IMR-90 (cell line): ENCODE measurements at regions not wholly inside any gene's neighbourhood (a gene's known extent, or its start where the extent isn't known, plus 50 kb on each side); places are given as distances from the start of the nearest gene placed in this dataset.

Experiments used
- ATAC-seq: fragments of 200-7000 bp; cut with Tn5 transposase; 2 replicates; pipeline ENCODE4 v1.9.1; 2020; ENCODE audit warnings: low read depth, mild to moderate bottlenecking, moderate library complexity
- BruUV-seq: library from RNA; stranded (reverse); fragments of 400-500 nt; replicated peaks from 2 replicates; lab custom pipeline; 2021; lab: Mats Ljungman, UMichigan
- CTCF ChIA-PET: fragments of 300-600 bp; formaldehyde crosslinking; extraction: SDS; loops from one replicate; lab custom pipeline; 2021; ENCODE audit warnings: antibody characterized with exemption; lab: Yijun Ruan, JAX
- POLR2A ChIA-PET: fragments of 300-600 bp; sonication (Branson Sonifier 250); formaldehyde crosslinking; loops from one replicate; lab custom pipeline; 2022; ENCODE audit warnings: antibody characterized with exemption; ENCODE audit not compliant: unreplicated experiment; lab: Charles Lee
- DNase-seq: peaks from one replicate; pipeline ENCODE4 v3.0.0; 2013
- H2AFZ ChIP-seq: replicated peaks from 2 replicates; pipeline ENCODE3; 2013; ENCODE audit warnings: low read length, mild to moderate bottlenecking; ENCODE audit not compliant: poor library complexity
- H2AK5ac ChIP-seq: 2 replicates; pipeline ENCODE4 v1.6.1; 2013; ENCODE audit warnings: low read depth, low read length, inconsistent platforms
- H2AK9ac ChIP-seq: replicated peaks from 2 replicates; pipeline ENCODE3; 2013; ENCODE audit warnings: mild to moderate bottlenecking, low read depth, low read length, moderate library complexity; ENCODE audit not compliant: poor library complexity
- H2BK120ac ChIP-seq: 2 replicates; pipeline ENCODE4 v1.6.1; 2013; ENCODE audit warnings: low read depth, low read length, inconsistent platforms
- H2BK15ac ChIP-seq: 3 replicates; pipeline ENCODE4 v1.6.1; 2013; ENCODE audit warnings: low read depth, low read length, inconsistent platforms
- H2BK20ac ChIP-seq: 2 replicates; pipeline ENCODE4 v1.6.1; 2013; ENCODE audit warnings: low read depth, mild to moderate bottlenecking, inconsistent platforms, low read length, moderate library complexity
- H2BK5ac ChIP-seq: 2 replicates; pipeline ENCODE4 v1.6.1; 2013; ENCODE audit warnings: mild to moderate bottlenecking, low read depth, low read length, inconsistent platforms; ENCODE audit not compliant: poor library complexity, severe bottlenecking
- H3K14ac ChIP-seq: replicated peaks from 2 replicates; pipeline ENCODE4 v1.6.1; 2013; ENCODE audit warnings: low read depth, low read length, inconsistent platforms
- H3K18ac ChIP-seq: 2 replicates; pipeline ENCODE4 v1.6.1; 2013; ENCODE audit warnings: low read depth, low read length, control low read depth
- H3K23ac ChIP-seq: 2 replicates; pipeline ENCODE4 v1.6.1; 2013; ENCODE audit warnings: low read depth, low read length, inconsistent platforms
- H3K27ac ChIP-seq: 2 replicates; pipeline ENCODE4 v1.5.1; 2013; ENCODE audit warnings: mild to moderate bottlenecking, control low read depth, low read length; ENCODE audit not compliant: insufficient read depth
- H3K27me3 ChIP-seq: 2 replicates; pipeline ENCODE4 v1.6.1; 2013; ENCODE audit warnings: low read length; ENCODE audit not compliant: control insufficient read depth, insufficient read depth
- H3K36me3 ChIP-seq: 2 replicates; pipeline ENCODE4 v1.6.1; 2013; ENCODE audit warnings: low read length, mixed read lengths; ENCODE audit not compliant: control insufficient read depth, insufficient read depth
- H3K4ac ChIP-seq: 2 replicates; pipeline ENCODE4 v1.6.1; 2013; ENCODE audit warnings: low read depth, low read length, inconsistent platforms
- H3K4me1 ChIP-seq: 2 replicates; pipeline ENCODE4 v1.6.1; 2013; ENCODE audit warnings: low read length, mixed read lengths; ENCODE audit not compliant: control insufficient read depth, insufficient read depth
- H3K4me2 ChIP-seq: 2 replicates; pipeline ENCODE4 v1.6.1; 2013; ENCODE audit warnings: low read depth, mild to moderate bottlenecking, control low read depth, low read length, moderate library complexity
- H3K4me3 ChIP-seq: 2 replicates; pipeline ENCODE4 v1.5.1; 2013; ENCODE audit warnings: low read depth, mild to moderate bottlenecking, control low read depth, low read length, moderate library complexity; ENCODE audit not compliant: insufficient read depth
- H3K56ac ChIP-seq: 2 replicates; pipeline ENCODE4 v1.6.1; 2013; ENCODE audit warnings: low read length, inconsistent platforms; ENCODE audit not compliant: insufficient read depth; ENCODE audit errors: extremely low read depth
- H3K79me1 ChIP-seq, 2 experiments: 2 replicates each; pipeline ENCODE4 v1.6.1; 2013; ENCODE audit warnings: low read length in 2 of 2, inconsistent platforms in 1 of 2, low read depth in 1 of 2
- H3K9ac ChIP-seq: 2 replicates; pipeline ENCODE4 v1.6.1; 2013; ENCODE audit warnings: low read depth, low read length, control low read depth
- H3K9me1 ChIP-seq: 2 replicates; pipeline ENCODE4 v1.6.1; 2013; ENCODE audit warnings: low read length, inconsistent platforms; ENCODE audit not compliant: insufficient read depth
- H3K9me3 ChIP-seq: 2 replicates; pipeline ENCODE4 v1.6.1; 2013; ENCODE audit warnings: low read length; ENCODE audit not compliant: control insufficient read depth, insufficient read depth
- H4K20me1 ChIP-seq: 2 replicates; pipeline ENCODE4 v1.6.1; 2013; ENCODE audit warnings: low read length, inconsistent platforms; ENCODE audit not compliant: insufficient read depth
- H4K5ac ChIP-seq: 2 replicates; pipeline ENCODE4 v1.6.1; 2013; ENCODE audit warnings: mild to moderate bottlenecking, low read depth, low read length, control low read depth
- H4K8ac ChIP-seq, 2 experiments: 2 replicates each; pipeline ENCODE4 v1.6.1; 2013; ENCODE audit warnings: low read depth in 2 of 2, low read length in 2 of 2, control low read depth in 1 of 2, inconsistent platforms in 1 of 2
- H4K91ac ChIP-seq: 2 replicates; pipeline ENCODE4 v1.6.1; 2013; ENCODE audit warnings: low read depth, low read length, inconsistent platforms; ENCODE audit not compliant: insufficient read depth
- BHLHE40 ChIP-seq: fragments of 150-350 bp; IDR thresholded peaks from 2 replicates; pipeline ENCODE4 v1.6.1; 2016; ENCODE audit warnings: mild to moderate bottlenecking, low read depth, low read length
- CEBPB ChIP-seq: IDR thresholded peaks from 2 replicates; pipeline ENCODE4 v1.6.1; 2012; ENCODE audit warnings: low read depth, low read length, improper control_type of control experiment
- CHD1 ChIP-seq: IDR thresholded peaks from 2 replicates; pipeline ENCODE4 v1.6.1; 2012; ENCODE audit warnings: low read depth, low read length, improper control_type of control experiment
- CTCF ChIP-seq: conservative IDR thresholded peaks from 2 replicates; pipeline ENCODE4 v1.5.1; 2012; ENCODE audit warnings: mild to moderate bottlenecking, low read depth, low read length, improper control_type of control experiment
- ELK1 ChIP-seq: fragments of 150-350 bp; IDR thresholded peaks from 2 replicates; pipeline ENCODE4 v1.6.1; 2016; ENCODE audit warnings: low read depth, mild to moderate bottlenecking, low read length, moderate library complexity, borderline replicate concordance
- MAFK ChIP-seq: IDR thresholded peaks from 2 replicates; pipeline ENCODE4 v1.6.1; 2012; ENCODE audit warnings: low read depth, low read length, improper control_type of control experiment
- MAZ ChIP-seq: IDR thresholded peaks from 2 replicates; pipeline ENCODE4 v1.6.1; 2012; ENCODE audit warnings: low read depth, mild to moderate bottlenecking, low read length, improper control_type of control experiment, moderate library complexity, borderline replicate concordance
- MXI1 ChIP-seq: IDR thresholded peaks from 2 replicates; pipeline ENCODE4 v1.6.1; 2012; ENCODE audit warnings: low read depth, mild to moderate bottlenecking, low read length, moderate library complexity, borderline replicate concordance
- NFE2L2 ChIP-seq: fragments of 150-350 bp; IDR thresholded peaks from 2 replicates; pipeline ENCODE4 v1.6.1; 2016; ENCODE audit warnings: low read depth, mild to moderate bottlenecking, low read length
- POLR2A ChIP-seq: IDR thresholded peaks from 2 replicates; pipeline ENCODE4 v1.6.1; 2012; ENCODE audit warnings: mild to moderate bottlenecking, low read depth, low read length
- RAD21 ChIP-seq: IDR thresholded peaks from 2 replicates; pipeline ENCODE4 v1.6.1; 2012; ENCODE audit warnings: low read length, improper control_type of control experiment
- RCOR1 ChIP-seq: IDR thresholded peaks from 2 replicates; pipeline ENCODE4 v1.6.1; 2012; ENCODE audit warnings: mild to moderate bottlenecking, low read length, improper control_type of control experiment; ENCODE audit not compliant: insufficient replicate concordance
- RFX5 ChIP-seq: IDR thresholded peaks from 2 replicates; pipeline ENCODE4 v1.8.0; 2012; ENCODE audit warnings: low read depth, mild to moderate bottlenecking, low read length, moderate library complexity
- SMC3 ChIP-seq: fragments of 150-350 bp; IDR thresholded peaks from 2 replicates; pipeline ENCODE4 v1.6.1; 2016; ENCODE audit warnings: low read depth, mild to moderate bottlenecking, antibody characterized with exemption, low read length, moderate library complexity
- USF2 ChIP-seq: fragments of 150-350 bp; IDR thresholded peaks from 2 replicates; pipeline ENCODE4 v1.6.1; 2017; ENCODE audit warnings: mild to moderate bottlenecking, antibody characterized with exemption, low read length, low read depth
- WGBS, 2 experiments: methylation state at CpG; one replicate each; pipeline versions ENCODE4 v1.1.5 to v1.1.7; 2013; ENCODE audit warnings: missing lambda C conversion rate in 2 of 2; ENCODE audit not compliant: insufficient read length in 1 of 2; ENCODE audit errors: extremely low coverage in 2 of 2; 5-methylcytosine and 5-hydroxymethylcytosine counted together
- dilution Hi-C: fragments of 300-500 bp; cut with HindIII; formaldehyde crosslinking; loops from one replicate; pipeline ENCODE4 v1.14.3; 2018; ENCODE audit warnings: low sequenced_read_pairs; ENCODE audit not compliant: unreplicated experiment
- in situ Hi-C: fragments of 300-500 bp; cut with MboI; formaldehyde crosslinking; loops from 3 replicates; pipeline ENCODE4 v1.14.3; 2019; ENCODE audit warnings: low sequenced_read_pairs, inconsistent platforms, mixed read lengths
- intact Hi-C: fragments of 100-400 bp; cut with micrococcal nuclease; formaldehyde crosslinking; loops from 2 replicates; pipeline ENCODE4 v1.10.0; 2022

- no TSS peak for BruUV-seq
- H3K4me2 ChIP-seq, result no peak overlapping the region
- no peaks in the 10 kb centered on the region for H3K79me1 ChIP-seq
- no peak overlapping the region for H3K18ac ChIP-seq
- no peak overlapping the region for H3K9ac ChIP-seq
- H2BK15ac ChIP-seq, result no peak overlapping the region
- H4K5ac ChIP-seq, result no peak overlapping the region
- dilution Hi-C loops, result no loop called here
- intact Hi-C loops, result no loop called here
- no peak overlapping the region for H4K8ac ChIP-seq
- no peak for ATAC-seq
- POLR2A ChIA-PET, result no interaction called here
- H3K27me3 ChIP-seq, result no peaks in the 10 kb centered on the region; the same call in 1 of the 2 replicates
- H3K23ac ChIP-seq, result no peak overlapping the region
- no peaks in the 10 kb centered on the region for H3K9me3 ChIP-seq
- H2AK5ac ChIP-seq, result no peak overlapping the region
- H2AK9ac ChIP-seq, result no peak overlapping the region
- H3K4me3 ChIP-seq, result no peak overlapping the region
- no peak overlapping the region for H3K4ac ChIP-seq
- DNase-seq, result no peak
- no peak for TF ChIP-seq CTCF
- TF ChIP-seq RFX5, result no peak
- no peak for TF ChIP-seq NFE2L2
- no peak for TF ChIP-seq RAD21
- no peak for TF ChIP-seq MAFK
- no peak for TF ChIP-seq SMC3
- no peak for TF ChIP-seq MAZ
- TF ChIP-seq USF2, result no peak
- TF ChIP-seq CEBPB, result no peak
- no peak for TF ChIP-seq MXI1
- no peak for TF ChIP-seq CHD1
- no peak for TF ChIP-seq ELK1
- no peak for TF ChIP-seq RCOR1
- TF ChIP-seq BHLHE40, result no peak
- TF ChIP-seq POLR2A, result no peak
- no peaks in the 10 kb centered on the region for H4K20me1 ChIP-seq
- H2AFZ ChIP-seq, result no peak overlapping the region
- H3K4me1 ChIP-seq, result no peaks in the 10 kb centered on the region
- no peaks in the 10 kb centered on the region for H3K9me1 ChIP-seq
- H3K27ac ChIP-seq, result no peak overlapping the region
- CTCF ChIA-PET, result interaction anchor here (0.7 kb wide), 1 partner anchor 98 kb away, joined by 3 read pairs; no protein-coding TSS in a partner anchor
- in situ Hi-C loops, result no loop called here
- no peak overlapping the region for H2BK20ac ChIP-seq
- H3K36me3 ChIP-seq, result no peaks in the 10 kb centered on the region
- no peak overlapping the region for H2BK120ac ChIP-seq
- no peak overlapping the region for H2BK5ac ChIP-seq
- no peak overlapping the region for H4K91ac ChIP-seq
- H3K14ac ChIP-seq, result no peak overlapping the region
- WGBS, 2 experiments, result no CpG with 5 or more reads among the region's 1 CpG
- H3K56ac ChIP-seq, result no peak overlapping the region
Observed at GRCh38 chr9:87357600-87357999, 140.1 kb upstream of the DAPK1 start.
